GM23248 (cell line): ENCODE measurements at regions not wholly inside any gene's neighbourhood (a gene's known extent, or its start where the extent isn't known, plus 50 kb on each side); places are given as distances from the start of the nearest gene placed in this dataset.

Experiments
- EZH2 ChIP-seq: fragments of 200-600 bp; sonication (generic); IDR thresholded peaks from 2 replicates; pipeline ENCODE4 v1.6.1; 2018; ENCODE audit warnings: antibody characterized with exemption, mild to moderate bottlenecking; ENCODE audit not compliant: insufficient read depth, poor library complexity, severe bottlenecking
- EZH2phosphoT487 ChIP-seq: fragments of 200-600 bp; sonication (generic); IDR thresholded peaks from 2 replicates; pipeline ENCODE4 v1.6.1; 2018; ENCODE audit warnings: antibody characterized with exemption, moderate library complexity, mild to moderate bottlenecking, low read depth; ENCODE audit not compliant: insufficient read depth

DNA sequence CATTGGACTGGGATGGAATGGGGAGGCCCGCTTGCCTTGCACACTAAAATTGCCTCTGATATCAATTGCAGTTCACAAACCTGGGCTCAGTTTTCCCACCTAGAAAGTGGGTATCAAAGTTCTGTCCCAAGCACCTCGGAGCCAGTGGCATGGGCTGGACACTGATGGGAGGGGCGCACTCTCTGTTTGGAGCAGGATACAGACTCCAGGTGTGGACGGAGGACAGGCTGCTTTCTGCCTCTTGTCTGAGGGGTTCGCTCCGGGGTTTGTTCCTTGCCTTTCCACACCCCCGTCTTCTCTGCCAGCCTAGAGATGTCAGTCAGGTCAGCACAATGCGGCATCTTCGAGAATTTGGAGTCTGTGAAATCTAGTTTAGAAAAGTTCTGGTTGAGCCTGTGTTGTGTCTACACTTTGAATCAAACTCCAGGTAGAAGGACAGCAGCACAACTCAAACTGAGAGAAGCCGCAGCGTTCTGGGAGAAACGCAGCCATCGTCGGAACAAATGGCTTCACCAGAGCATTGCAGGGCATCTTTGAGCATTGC lies 141.9 kb downstream of the TEX29 start:
- TF ChIP-seq EZH2 (no peak), EZH2phosphoT487 (no peak)
